ENCODE measurements at regions not wholly inside any gene's neighbourhood (a gene's known extent, or its start where the extent isn't known, plus 50 kb on each side); places are given as distances from the start of the nearest gene placed in this dataset.
A peak's percentile ranks its signal among the peaks of the same experiment; 100 is the strongest.

GRCh38 chr12:24198936-24199671 is 249.6 kb upstream of the SOX5 start:
- DNase-seq: peak; percentile 67

DNA sequence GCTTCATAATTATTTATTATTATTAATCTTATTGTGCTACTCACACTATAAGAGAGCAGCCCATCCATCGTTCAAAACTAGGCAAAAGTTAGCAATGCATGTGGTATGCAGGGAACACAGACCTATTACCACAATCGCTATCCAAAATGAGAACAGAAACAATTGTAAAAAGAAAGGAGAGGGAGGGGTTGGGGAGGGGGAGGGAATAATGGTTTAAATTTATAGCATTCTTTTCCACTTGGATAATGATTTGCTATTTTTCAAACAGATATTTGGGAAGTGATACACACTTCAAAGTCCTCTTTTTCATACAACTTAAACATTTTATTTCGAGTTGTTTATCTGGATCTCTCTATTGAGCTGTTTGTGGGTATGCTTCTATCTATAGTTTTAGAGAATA is 248.6 kb upstream of the SOX5 start:
- DNase-seq: no peak

- no peak for DNase-seq
Measured at GRCh38 chr12:24197532-24197931, 248.1 kb upstream of the SOX5 start.

- no peak for DNase-seq
Measured at GRCh38 chr12:24195063-24195462, 245.6 kb upstream of the SOX5 start.

DNA sequence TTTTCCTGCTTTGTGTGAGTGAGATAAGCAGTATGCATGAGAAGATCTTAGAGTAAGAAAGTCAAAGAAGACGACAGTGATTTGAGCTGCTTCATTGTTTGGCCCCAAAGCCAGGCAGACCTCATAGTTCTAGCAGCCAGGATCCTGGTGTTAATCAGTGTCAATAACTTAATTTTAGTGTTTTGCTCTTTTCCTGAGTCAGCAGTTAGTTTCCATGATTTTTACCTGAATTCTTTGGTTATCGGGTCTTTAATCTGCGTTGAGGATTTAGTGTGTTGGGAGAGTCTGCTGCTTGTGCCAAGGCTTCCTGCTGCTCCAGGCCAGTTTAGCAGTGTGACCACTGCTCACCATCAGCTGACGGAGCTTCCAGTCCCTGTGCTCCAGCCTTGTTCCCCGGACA is 241.6 kb upstream of the SOX5 start:
- DNase-seq: no peak

DNA sequence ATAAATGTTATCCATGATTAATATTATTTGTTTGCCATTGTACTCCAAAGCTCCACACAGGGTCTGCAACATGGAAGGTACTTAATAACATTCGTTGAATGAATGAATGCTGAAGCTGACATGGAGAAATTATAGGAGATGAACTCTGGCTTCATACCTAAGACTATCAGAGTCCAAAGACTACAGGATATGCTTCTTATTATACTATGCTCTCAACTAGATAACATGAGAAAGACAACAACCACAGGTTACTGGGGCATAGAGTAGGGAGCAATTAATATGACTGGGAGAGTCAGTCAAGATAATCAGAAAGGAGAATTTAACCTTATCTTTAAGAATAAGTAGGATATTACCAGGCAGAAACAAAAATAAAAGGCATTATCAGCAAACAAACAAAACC is 236.3 kb upstream of the SOX5 start:
- no peak for DNase-seq

- DNase-seq: no peak
Measured at GRCh38 chr12:24177889-24178288, 228.4 kb upstream of the SOX5 start.

- DNase-seq: no peak
Measured at GRCh38 chr12:24175929-24176328, 226.5 kb upstream of the SOX5 start.

GRCh38 chr12:24175284-24175683 is 225.8 kb upstream of the SOX5 start:
- no peak for DNase-seq

DNA sequence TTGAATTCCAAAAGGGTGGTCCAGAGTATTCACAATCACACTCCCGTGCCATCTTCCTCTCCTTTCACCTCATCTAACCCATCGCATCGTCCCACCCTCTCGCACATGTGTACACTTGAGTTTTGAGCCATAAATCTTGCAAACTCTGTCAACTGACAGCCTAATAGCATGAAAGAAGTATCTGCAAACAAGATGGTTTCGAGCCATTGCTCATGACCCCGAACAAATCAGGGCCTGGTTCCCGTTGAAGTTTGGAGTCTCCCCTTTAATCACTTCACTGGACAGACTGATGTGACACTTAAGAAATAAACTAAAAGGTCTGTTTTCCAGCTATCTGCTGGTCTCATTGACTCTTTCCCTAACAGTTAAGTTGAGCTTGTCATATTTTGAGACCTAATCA is 223.6 kb upstream of the SOX5 start:
- no peak for DNase-seq

DNA sequence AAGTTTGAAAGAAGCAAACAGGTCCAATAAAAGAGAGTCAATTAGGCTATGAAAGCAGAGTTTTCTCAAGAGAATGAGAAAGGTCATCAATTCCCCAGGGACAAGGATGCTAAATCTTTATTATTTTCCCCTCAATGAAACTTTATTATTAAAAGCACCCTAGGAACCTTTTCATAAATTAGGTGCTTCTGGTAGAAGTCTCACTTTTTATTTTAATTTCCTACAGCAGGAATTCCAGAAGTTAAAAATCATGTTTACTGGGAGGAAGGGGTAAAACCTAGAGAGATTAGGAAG is 223.2 kb upstream of the SOX5 start:
- DNase-seq: no peak

GRCh38 chr12:24172031-24172772 is 222.7 kb upstream of the SOX5 start:
- no peak for DNase-seq

DNA sequence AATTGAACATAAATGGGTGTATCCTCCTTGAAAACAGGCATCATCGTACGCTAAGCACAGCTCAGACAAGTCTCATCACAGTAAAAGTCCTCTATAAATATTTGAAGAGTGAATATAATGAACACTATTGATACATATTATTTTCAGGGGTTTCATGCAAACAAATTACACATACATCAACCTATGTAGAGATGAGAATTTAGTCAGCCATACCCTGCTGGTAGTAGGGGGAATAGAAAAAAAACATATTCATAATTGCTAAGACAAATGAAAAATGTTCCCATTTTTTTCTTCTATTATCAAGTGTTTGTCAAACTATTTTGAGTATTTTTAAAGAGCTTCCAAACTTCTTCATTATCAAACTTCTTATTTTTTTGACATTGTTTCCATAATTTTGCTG is 205.6 kb upstream of the SOX5 start:
- no peak for DNase-seq

GRCh38 chr12:24153079-24153478 is 203.6 kb upstream of the SOX5 start:
- DNase-seq: no peak

- no peak for DNase-seq
Measured at GRCh38 chr12:24152270-24152669, 202.8 kb upstream of the SOX5 start.

DNA sequence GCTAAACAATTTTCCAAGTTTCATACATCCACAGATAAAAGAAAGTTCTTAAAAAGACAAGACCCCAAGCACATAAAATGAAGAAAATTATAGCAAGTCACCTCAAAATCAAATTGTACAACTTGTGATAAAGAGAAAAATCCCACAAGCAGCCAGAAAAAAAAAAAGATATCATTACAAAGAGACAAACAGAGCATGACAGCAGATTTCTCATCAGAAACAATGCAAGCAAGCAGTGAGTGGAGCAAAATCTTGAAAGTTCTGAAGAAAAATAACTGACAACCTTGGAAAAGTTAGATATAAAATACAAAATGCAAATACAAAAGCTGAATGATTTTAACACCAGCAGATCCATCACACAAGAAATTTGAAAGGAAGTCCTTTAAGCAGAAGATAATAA is 194.5 kb upstream of the SOX5 start:
- DNase-seq: no peak

DNA sequence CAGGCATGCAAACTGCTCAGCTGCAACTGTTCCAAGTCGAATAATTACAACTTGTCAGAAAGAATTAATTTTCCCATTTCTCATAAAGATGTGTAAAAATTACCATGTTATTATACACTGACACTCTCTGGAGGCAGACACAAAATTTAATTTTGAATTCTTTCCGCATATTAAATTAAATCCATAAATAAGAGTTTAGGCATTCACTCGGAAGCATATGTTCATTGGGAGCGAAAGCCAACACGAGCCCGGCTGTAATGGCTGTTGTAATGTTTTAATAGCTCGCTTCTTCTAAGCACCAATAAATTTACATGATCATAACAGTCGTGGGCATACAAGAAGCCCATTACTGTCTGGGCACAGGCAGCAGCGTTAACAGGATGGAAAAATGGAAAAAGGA is 189.6 kb upstream of the SOX5 start:
- peak; percentile 58 for DNase-seq

GRCh38 chr12:24138041-24138440 is 188.6 kb upstream of the SOX5 start:
- no peak for DNase-seq

DNA sequence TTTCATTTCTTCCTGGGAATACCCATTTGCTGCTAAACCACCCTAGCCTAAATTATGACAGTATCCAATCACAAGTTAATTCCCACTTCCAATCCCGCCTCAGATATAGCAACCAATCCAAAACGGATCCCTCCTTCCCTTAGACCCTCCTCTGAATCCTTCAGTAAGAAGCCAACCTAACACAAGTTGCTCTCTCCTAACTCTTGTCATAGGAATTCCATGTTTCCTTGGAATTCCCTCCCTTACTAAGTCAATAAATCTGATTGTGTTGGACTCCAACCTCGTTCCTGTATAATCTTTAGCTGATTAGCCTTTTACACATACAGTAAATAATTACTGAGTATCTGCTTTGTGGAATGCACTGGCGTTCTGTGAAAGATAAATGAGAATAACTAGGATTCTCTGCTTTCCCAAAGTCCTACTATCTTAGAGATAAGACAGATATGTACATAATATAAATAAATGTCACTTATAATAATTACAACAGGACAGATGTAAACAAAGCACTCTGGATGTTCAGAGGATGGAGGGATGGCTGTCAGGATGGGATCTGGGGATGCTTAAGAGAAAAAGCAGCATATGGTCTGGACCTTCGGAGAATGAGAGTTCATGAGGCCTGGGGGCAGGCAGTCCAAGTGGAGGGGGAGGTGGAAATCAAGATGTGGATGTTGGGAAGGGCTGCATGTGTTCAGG is 185.8 kb upstream of the SOX5 start:
- DNase-seq: no peak

GRCh38 chr12:24134092-24134491 is 184.6 kb upstream of the SOX5 start:
- DNase-seq: no peak

DNA sequence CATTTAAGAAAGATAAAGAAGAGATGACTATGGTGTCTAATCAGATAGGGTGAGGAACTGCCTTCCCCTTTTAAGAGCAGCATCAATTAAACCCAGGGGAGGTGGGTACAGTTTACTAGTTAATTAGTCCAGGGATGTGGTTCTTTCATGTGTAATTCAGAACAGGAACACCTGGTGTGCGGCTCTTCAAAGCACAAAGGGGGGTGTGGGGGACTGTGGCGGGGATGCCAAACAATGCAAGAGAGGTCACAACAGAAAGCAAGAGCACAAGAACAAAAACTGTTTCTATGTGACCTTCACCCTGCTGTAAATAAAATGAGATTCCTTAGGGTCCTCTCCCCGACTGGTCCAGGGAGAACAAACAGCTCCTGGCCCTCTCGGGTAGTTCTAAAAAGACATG is 183.9 kb upstream of the SOX5 start:
- no peak for DNase-seq

- DNase-seq: no peak
Measured at GRCh38 chr12:24127919-24128721, 178.7 kb upstream of the SOX5 start.

GRCh38 chr12:24125280-24125679 is 175.8 kb upstream of the SOX5 start:
- DNase-seq: no peak

DNA sequence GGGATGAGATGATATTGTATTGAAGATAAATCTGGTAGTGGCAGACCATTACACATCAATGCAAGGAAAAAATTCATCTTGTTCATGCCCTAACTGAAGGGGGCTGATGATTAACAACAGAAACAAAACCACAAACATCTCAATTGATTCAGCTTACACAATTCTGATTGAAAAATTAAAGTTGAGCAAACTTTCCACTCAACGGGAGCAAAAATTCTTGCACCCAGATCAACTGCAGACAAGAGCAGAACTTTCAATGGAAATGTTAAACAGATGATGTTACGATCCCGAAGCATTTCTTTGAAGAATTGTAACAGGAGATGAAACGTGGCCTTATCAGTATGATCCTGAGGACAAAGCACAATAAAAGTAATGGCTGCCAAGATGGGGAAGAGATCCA is 172.4 kb upstream of the SOX5 start:
- DNase-seq: no peak
